ENCODE measurements at regions not wholly inside any gene's neighbourhood (a gene's known extent, or its start where the extent isn't known, plus 50 kb on each side); places are given as distances from the start of the nearest gene placed in this dataset.

DNA sequence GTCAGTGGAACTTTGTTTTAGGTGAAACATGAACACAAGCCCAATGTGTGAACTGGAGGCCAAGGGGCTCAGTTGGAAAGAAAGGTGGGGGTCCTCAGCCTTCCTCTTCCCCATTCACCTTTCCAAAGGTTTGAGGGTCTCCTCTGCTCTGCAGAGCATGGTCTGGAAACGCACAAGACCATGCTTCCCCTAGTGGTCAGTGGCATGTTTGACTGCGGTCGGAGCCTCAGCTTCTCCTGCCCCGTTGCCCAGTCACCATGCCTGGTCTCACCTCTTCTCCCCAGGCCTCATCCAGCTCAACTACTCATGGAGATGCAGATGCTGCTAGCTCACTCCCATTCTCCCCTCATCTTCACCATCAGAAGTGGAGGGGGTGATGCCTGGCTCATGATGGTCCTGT is 340.3 kb downstream of the GADD45G start:
- DNase-seq, result no peak

DNA sequence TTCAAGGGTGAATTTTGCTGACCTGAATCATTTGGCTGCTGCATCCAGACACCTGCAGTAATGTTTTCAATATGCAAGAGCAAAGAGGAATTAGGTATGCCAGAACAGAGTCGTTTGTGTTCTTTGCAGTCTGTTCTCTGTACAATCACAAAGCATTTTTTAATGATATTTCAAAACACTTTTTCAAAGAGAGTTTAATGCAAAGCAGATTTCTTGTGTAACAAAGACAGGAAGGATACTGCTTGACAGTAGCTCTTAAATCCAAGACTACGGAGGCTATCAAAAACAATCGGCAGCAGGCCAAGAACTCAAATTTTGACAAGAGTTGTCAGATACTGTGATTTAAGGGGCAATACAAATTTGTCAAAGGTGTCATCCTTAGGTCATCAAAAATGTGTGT is 341.9 kb downstream of the GADD45G start:
- no peak for DNase-seq

DNA sequence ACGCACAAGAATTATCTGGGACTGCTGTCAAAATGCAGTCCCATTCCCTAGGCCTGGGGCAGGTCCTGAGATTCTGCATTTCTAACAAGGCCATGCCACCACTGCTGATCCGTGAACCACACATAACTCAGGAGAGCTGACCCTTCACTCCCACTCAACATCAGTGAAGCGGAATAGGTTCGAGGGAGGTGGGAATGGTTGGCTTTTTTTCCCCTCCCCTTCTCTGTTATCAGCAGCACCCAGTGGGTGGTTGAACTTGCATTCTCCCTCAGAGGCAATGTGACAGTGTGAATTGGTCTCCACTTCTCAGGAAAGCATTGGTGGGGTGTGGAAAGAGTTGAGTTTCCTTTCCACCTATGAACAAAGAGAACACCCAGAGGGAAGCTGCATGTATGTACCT is 344.3 kb downstream of the GADD45G start:
- no peak for DNase-seq

DNA sequence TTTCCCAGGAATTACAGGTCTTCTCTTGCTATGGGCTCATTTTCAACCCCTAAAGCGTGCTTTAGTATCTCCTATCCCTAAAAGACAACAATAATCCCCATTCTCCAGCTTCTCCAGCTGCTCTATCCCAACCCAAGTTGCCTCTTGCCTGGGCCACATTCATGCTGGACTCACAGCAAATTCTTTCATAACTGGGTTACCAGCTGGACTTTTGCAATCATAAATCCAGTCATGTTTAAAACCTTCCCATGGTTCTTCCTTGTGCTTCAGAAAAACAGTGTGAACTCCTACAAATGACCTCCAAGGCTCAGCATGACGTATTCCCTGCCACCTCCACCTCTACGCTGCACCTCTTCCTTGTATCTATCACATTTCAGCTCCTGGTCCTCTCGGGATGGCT is 346.9 kb downstream of the GADD45G start:
- DNase-seq, result no peak

DNA sequence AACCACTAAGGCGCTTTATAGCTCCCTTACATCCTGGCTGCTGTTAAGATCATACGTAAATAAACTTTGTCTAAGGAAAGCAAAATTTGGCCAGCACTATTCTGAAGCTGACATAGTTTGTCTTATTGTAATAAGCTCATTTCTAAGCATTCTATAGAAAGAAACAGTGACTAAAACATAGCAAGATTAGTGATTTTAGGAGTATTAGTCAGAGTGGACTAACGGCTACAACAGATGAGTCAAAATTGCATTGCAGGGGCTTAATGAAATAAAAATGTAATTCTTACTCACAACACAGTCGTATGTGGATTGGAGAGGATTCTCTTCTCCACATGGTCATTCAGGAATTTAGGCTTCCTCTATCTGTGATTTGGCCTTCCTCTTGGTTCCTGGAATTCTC is 347.6 kb downstream of the GADD45G start:
- DNase-seq, result peak in 1 of 5 donors; percentile 57

DNA sequence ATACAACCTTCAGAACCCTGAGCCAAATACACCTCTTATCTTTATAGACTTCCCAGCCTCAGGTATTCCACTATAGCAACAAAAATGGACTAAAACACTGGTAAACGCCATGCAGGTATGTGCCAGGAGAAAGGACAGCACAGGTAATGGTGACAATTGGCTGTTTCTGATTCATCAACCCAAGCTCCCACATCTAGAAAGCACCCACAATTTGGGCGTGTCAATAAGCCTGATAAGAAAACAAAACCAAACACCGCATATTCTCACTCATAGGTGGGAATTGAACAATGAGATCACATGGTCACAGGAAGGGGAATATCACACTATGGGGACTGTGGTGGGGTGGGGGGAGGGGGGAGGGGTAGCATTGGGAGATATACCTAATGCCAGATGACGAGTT is 348.5 kb downstream of the GADD45G start:
- peak in 1 of 5 donors; percentile 28 for DNase-seq

DNA sequence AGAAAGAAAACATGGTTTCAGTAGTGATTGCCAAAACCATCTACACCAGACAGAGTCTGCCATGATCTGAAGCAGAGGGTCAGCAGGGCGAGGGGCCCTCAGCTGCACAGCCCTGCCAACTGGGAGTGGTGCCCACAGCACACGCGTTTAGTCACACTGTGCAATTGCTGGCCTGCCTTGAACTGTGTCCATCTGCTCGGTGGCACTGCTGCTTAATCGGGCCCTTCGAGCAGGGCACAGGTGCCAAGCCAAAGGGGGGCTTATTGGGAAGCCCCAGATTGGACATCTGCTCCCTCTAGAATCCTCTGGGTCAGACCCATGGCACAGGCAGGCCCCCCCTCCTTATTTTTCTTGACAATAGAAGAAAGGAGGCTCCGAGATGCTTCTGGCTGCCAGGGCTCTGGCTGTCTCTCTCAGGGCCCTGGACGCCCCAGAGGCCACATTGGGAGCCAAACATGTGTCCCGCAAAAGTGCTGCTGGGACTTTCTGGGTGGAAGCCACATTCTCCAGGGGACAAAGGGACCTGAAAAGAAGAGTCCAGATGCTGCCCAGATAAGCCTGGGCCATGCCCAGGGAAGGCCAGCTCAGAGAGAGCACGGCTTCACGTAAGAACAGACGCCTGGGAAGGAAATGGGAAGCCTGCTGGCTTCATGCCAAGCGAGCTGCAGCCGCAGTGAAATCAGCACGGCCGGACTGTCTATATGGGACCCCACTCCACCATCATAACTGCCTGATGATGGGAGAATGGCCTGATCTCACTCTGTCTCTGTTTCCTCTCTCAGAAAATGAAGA is 349.2 kb downstream of the GADD45G start:
- DNase-seq, result no peak

DNA sequence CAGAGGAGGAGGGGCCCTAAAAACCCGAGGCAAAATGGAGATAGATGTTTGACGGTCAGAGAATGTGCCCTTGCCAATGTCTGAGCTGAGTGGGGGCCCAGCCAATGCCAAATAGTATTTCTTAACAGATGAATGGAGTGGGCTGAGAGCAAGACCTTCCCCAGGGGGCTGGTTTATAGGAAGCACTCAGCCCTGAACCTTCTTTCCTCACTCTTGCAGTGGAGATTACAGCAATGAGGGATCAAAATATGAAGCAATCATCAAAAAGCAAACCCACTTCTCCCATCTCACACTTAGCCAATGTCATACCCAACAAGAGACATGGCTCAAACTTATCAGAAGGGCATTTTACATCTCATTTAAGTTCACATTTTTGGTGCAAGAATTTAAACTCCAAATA is 350.3 kb downstream of the GADD45G start:
- no peak for DNase-seq

DNA sequence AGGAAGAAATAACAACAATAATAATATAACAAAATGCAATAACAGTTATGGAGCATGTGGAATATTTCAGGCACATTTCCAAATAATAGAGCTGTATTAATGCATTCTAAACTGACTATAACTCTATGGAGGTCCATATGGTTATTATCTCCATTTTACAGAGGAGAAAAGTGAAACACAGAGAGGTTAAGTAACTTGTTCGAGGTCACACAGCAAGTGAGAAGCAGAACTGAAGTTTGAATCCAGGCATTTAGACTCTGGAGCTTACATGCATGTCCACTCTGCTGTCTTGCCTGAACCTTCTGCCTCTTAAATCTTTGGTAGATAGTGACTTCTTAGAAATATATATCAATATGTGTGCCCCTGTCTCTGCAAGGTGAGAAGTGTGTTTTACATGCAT is 350.8 kb downstream of the GADD45G start:
- DNase-seq, result no peak

DNA sequence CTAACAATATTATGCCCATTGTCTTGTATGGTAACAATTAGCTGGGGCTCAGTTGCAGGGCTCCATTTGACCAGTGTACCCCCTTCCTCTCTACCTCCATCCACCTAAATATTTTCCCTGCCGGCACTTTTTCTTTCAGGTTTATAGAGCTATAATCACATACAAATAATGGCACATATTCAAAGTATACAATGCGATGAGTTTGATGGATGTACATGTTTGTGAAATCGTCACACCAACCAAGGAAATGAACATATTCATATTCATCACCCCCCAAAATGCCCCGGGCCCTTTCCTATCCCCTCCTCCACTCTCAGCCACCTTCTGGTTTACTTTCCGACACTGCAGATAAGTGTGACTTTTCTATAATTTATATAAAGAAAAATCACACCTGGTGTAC is 351.5 kb downstream of the GADD45G start:
- no peak for DNase-seq

DNA sequence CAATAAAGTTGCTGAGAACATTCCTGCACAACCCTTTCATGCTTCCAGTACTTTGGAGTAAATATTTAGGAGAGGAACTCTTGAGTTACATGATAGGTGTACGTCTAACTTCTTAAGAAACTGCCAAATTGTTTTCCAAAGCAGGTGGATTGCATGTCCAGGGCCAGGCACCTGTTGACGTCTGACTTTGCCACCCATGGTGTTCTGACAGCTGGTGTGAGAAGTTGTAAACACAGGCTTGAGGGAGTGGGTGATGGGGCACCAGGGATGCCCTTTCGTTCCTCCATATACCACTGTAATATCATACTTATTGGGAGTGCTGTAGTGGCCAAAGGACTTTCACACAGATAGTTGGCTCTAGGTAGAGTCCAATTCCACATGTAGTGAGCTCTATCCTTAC is 352.1 kb downstream of the GADD45G start:
- no peak for DNase-seq

DNA sequence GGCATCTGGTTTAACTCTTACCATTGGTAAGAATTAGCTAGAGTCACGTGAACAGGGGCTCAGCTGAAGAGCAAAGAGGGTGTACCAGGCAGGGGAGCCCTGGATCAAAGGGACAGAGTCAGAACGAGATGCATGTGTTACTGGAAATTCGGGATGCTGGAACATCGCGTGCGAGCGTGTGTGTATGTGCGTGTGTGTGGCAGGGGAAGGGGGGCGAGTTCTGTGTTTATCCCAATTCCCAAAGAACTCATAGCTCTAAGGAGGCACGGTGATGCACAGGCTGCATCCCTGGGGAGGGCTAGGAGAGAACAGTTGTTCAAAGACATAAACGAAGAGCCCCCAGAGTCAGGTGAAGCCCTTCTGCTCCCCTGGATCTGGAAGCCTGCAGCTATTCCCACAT is 353.3 kb downstream of the GADD45G start:
- DNase-seq, result no peak

DNA sequence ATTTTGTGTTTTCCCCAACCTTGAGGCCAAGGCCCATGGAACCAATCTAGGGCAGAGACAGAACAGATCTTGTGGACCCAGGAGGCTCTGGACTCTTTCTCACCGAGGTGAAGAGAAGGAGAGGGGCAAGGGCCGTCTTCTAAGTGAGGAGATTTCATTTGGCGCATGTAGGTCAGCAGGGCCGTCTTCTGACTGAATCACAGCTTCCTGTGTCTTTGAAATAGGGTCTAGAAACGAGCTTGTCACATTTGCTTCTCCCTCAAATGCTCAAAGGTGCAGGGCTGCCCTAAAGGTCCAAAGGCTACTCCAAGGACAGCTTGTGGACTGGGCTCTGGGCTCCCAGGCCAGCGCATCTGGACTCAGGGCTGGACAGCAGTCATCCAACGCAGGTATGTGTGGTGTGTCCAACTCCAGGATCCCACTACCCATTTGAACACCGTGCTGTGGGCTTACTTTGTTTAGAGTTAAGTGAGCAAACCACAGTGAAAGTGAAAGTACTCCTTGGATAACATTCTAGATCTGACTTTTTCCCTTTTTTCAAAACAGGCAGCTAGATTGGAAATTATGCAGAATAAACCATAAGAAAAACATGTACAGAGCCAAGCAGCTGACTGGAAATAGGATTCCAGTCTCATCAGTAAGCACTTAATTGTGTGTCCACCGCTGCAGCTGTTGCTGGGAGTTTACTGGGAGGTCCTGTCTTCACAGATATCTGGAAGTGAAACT is 357.0 kb downstream of the GADD45G start:
- peak in 1 of 5 donors; percentile 45 for DNase-seq

DNA sequence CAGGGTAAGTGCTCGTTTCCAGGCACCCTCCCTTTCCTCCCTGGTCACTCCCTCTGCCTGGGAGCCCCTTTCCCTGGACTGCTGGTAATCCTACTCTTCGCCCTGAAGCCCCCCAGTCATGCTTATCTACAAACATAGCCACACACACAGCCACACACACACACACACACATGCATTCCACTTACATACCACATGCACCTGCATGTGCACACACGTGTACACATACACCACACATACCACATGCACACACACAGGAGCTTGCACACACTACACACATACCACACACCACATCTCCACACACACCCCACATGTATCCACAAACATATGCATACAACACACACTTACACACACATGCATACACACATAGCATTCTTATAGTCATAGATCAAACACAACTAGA is 358.5 kb downstream of the GADD45G start:
- DNase-seq, result no peak

DNA sequence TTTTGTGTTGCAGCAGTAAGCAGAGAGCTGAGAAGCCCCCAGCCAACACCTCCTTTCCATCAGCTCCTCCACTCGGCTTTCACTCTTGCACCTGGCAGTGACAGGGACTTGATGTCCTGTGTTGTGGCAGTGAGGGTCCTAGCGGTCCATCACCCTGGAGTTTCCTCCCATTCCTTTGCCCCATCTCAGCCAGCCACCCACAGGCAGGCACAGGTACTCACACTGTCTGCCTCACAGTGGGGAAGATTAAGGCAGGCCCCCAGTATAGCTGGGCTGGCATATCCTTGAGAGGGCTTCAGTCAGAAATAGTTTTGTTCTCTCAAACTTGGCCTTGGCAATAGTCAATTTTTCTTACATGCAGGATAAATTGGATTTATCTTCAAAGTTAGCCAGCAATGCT is 362.7 kb downstream of the GADD45G start:
- no peak for DNase-seq

DNA sequence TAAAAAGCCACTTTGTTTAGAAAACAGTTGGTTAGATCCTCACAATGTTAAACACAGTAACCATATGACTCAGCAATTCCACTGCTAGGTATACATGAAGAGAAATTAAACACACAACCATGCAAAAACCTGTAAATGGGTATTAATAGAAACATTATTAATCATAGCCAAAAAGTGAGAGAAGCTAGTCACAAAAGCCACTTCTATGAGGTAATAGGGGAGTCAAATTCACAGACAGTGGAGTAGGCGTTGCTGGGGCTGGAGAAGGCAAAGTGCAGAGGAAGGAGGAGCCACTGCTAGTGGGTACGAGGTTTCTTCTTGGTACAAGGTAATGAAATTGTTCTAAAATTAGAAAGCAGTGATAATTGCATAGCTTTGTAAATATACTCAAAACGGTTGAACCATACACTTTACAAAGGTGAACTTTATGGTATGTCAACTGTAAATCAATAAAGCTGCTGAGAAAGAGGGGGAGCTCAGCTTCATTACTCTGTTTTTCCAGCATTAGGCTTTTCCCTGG is 364.4 kb downstream of the GADD45G start:
- peak in 1 of 5 donors; percentile 54 for DNase-seq

DNA sequence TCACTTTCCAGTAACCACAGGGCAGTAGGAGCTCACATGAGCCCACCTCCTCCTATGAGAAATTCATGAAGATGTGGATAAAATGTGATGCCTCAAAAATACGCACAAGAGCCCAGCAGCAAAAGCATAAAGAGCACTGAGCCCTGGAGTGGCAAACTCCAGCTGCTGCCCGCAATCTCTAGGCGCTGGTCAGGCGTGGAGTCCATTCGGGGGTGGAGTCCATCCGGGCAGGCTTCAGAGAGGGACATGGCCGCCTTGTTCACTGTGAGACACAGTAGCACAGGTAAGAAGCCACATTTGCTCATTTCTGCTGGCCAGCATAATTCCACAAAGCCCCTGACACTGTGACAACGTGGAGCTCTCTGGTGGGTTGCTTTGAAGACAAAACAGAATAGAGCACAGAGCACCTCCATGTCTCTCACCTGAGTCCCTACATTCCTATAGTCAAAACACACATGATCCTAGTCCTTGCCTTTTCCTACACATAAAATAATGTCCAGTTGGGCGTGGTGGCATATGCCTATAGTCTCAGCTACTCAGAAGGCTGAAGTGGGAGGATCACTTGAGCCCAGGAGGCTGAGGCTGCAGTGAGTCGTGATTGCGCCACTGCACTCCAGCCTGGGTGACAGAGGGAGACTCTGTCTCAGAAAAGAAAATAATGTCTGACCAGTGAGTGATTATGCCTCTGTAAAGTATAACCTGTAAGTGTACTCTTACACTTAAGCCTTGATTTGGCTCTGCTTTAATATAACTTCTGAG is 365.2 kb downstream of the GADD45G start:
- no peak for DNase-seq

DNA sequence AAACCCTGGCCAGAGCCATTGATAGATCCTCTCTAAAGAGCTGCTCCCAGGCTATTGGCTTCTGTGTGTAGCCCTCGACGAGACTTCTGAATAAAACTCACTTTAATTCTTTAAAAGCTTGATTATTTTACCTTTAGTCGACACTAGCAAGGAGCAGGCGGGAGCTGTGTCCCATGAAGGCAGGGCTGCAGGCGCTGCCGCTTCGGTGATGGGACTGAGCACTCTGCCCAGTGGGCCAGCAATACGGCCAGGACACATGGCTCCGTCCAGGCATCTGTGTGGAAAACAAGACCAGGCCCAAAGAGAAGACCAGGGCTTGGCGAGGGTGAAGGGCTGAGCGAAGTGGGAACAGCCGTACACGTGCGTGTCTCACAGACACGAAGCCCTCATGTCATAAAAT is 365.9 kb downstream of the GADD45G start:
- no peak for DNase-seq

DNA sequence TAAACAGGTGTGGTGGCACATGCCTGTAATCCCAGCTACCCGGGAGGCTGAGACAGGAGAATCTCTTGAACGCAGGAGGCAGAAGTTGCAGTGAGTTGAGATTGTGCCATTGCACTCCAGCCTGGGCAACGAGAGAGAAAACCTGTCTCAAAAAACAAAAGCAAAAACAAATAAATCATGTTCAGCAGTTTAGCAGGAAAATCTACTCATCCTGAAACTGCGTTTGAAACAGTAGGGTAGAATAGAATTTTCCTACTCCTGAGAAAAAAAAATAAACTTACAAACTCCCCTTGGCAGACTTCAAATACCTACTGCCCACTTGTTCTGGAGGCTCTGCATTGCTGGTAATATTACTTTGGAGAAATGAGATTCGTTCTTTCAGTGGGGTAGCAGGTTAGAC is 367.7 kb downstream of the GADD45G start:
- DNase-seq, result peak in 1 of 5 donors; percentile 30

DNA sequence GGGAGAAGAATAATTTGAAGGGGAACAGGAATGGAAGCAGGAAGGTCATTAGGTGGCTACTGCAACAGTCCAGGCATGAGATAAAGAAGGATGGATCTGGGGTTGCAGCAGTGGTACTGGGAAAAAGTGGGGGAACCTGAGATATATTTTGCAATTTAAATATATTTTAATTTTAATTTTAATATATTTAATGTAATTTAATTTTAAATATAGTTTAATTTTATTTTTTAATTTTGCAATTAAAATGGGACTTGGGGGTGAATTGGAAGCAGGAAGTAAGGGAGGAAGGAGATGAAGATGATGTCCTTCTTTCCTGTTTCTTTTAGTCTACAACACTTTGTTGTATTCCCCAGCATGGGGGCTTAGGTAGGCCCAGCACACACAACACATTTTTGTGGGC is 369.8 kb downstream of the GADD45G start:
- no peak for DNase-seq

DNA sequence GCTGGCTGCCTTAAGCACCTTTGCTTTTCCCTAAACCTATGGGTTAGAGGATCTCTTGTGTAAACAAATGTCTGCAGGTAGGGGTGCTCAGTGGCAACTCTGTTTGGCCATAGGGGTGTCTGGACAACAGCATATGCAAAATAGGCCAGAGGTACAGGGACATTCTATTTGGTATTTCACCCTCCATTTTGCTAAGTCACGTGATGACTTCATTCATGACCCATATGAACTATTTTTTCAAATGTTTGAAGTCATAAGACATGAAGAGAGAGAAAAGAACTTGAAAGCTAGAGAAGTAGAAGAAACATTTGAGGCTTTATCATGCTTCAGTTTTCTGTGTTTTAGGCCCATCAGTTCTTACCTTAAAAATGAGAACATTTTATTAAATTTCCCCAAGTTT is 370.2 kb downstream of the GADD45G start:
- no peak for DNase-seq

DNA sequence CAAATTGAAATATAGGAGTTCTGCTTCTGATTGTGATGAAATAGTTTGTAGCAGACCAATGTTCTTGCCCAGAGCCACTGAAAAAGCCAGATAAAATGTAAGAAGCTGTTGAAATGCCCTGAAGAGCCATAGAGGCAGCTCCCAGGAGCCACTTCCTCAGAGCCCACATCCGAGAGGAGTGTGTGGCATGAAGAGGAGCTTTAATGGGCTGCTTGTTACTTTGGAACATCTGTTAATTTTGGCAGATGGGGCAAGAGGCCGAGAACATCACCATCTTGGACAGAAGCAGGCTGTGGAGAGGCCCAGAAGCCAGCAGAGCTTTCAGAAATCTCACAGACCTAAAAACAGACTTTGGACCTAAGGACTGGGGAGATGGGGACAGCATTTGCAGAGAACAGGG is 370.8 kb downstream of the GADD45G start:
- DNase-seq, result no peak

DNA sequence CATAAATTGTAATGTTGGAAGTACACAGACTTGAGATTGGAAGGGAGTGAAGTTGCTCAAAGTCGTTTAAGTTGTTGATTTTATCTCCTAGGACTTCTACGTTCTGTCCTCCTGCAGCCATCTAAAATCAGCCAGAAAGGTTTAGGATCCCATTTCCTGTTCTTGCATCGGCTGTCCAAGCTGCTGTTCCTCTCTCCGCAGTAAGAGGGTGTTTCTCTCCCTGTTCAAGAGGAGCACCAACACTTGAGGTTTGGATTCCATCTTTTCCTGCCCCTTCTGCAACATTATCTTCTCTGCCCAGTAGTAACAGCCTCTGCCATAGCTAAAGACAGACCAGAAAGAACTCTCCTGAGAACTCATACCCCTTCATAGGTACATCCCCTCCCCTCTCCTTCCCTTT is 373.4 kb downstream of the GADD45G start:
- DNase-seq, result no peak

DNA sequence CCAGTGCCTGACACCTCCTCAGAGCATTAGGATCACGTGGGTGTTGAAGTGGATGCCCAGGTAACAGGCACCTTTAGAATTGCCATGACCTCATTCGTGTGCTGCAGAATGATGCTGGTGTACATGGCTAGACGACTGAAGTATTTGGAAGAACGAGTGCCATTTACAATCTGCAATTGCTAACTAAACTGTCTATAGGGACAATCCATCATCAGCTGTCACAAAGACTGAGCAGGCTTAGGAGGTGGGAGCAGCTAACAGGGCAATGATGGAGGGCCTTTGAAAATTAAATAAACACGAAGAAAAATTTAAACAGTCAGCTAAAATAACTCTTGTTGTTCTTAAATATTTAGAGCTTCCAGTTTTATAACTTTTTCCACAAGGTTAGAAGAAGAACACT is 375.8 kb downstream of the GADD45G start:
- no peak for DNase-seq

Data from T-helper 1 cell (primary cell).